ENCODE measurements at regions not wholly inside any gene's neighbourhood (a gene's known extent, or its start where the extent isn't known, plus 50 kb on each side); places are given as distances from the start of the nearest gene placed in this dataset.

- no peak for FAIRE-seq
- no peak for DNase-seq (ENCODE audit: extremely low spot score, insufficient read length, low read depth)
Measured at GRCh38 chr3:42037318-42037945, 53.7 kb upstream of the TRAK1 start.

- FAIRE-seq (no peak), DNase-seq (ENCODE audit: extremely low spot score, insufficient read length, low read depth) (no peak)
Measured at GRCh38 chr3:42036483-42036823, 54.7 kb upstream of the TRAK1 start.

- DNase-seq (ENCODE audit: extremely low spot score, insufficient read length, low read depth) (no peak), FAIRE-seq (no peak)
Measured at GRCh38 chr3:42035816-42036482, 55.2 kb upstream of the TRAK1 start.

- FAIRE-seq: no peak
- DNase-seq (ENCODE audit: extremely low spot score, insufficient read length, low read depth): no peak
Measured at GRCh38 chr3:42035007-42035406, 56.1 kb upstream of the TRAK1 start.

- DNase-seq (ENCODE audit: extremely low spot score, insufficient read length, low read depth): no peak
- no peak for FAIRE-seq
Measured at GRCh38 chr3:42033741-42034140, 57.4 kb upstream of the TRAK1 start.

GRCh38 chr3:42032693-42033349, 58.3 kb upstream of the TRAK1 start:
- FAIRE-seq: no peak
- DNase-seq (ENCODE audit: extremely low spot score, insufficient read length, low read depth): no peak

- no peak for DNase-seq (ENCODE audit: extremely low spot score, insufficient read length, low read depth)
- FAIRE-seq: no peak
Measured at GRCh38 chr3:42031808-42032480, 59.2 kb upstream of the TRAK1 start.

GRCh38 chr3:42028474-42028873, 62.7 kb upstream of the TRAK1 start:
- no peak for FAIRE-seq
- DNase-seq (ENCODE audit: extremely low spot score, insufficient read length, low read depth): no peak

- FAIRE-seq: no peak
- DNase-seq (ENCODE audit: extremely low spot score, insufficient read length, low read depth): no peak
Measured at GRCh38 chr3:42027571-42027970, 63.6 kb upstream of the TRAK1 start.

- peak; percentile 86 for FAIRE-seq
- DNase-seq (ENCODE audit: extremely low spot score, insufficient read length, low read depth): no peak
Measured at GRCh38 chr3:42025370-42026138, 63.7 kb upstream of the ULK4 start.

GRCh38 chr3:42024591-42025351, 62.9 kb upstream of the ULK4 start:
- DNase-seq (ENCODE audit: extremely low spot score, insufficient read length, low read depth) (no peak), FAIRE-seq (peak; percentile 46)

GRCh38 chr3:42023380-42023779, 61.5 kb upstream of the ULK4 start:
- FAIRE-seq: no peak

GRCh38 chr3:42022355-42022754, 60.5 kb upstream of the ULK4 start:
- no peak for DNase-seq (ENCODE audit: extremely low spot score, insufficient read length, low read depth)
- FAIRE-seq: no peak

More at GRCh38 chr3:42023380-42023779, 61.5 kb upstream of the ULK4 start:
- no peak for DNase-seq (ENCODE audit: extremely low spot score, insufficient read length, low read depth)

- FAIRE-seq: no peak
- no peak for DNase-seq (ENCODE audit: extremely low spot score, insufficient read length, low read depth)
Measured at GRCh38 chr3:42020684-42021307, 58.9 kb upstream of the ULK4 start.

GRCh38 chr3:42019953-42020260, 58.0 kb upstream of the ULK4 start:
- no peak for DNase-seq (ENCODE audit: extremely low spot score, insufficient read length, low read depth)
- FAIRE-seq: no peak

- no peak for DNase-seq (ENCODE audit: extremely low spot score, insufficient read length, low read depth)
- FAIRE-seq: no peak
Measured at GRCh38 chr3:42019144-42019952, 57.4 kb upstream of the ULK4 start.

- DNase-seq (ENCODE audit: extremely low spot score, insufficient read length, low read depth): no peak
- FAIRE-seq: peak; percentile 85
Measured at GRCh38 chr3:42014921-42015533, 53.1 kb upstream of the ULK4 start.

GRCh38 chr3:42014458-42014920, 52.6 kb upstream of the ULK4 start:
- no peak for DNase-seq (ENCODE audit: extremely low spot score, insufficient read length, low read depth)
- peak; percentile 86 for FAIRE-seq
